CD4-positive, CD25-positive, alpha-beta regulatory T cell (primary cell): ENCODE measurements at regions not wholly inside any gene's neighbourhood (a gene's known extent, or its start where the extent isn't known, plus 50 kb on each side); places are given as distances from the start of the nearest gene placed in this dataset.
"Not testable (repeated sequence)": the region's sequence is repeated elsewhere in the genome, so short reads cannot be mapped to it uniquely, and the experiment has no call there.

Experiments used
- ATAC-seq, 2 donors: fragments of 150-1000 bp; cut with Tn5 transposase; one replicate each; pipeline ENCODE4 v1.10.0; 2021; ENCODE audit warnings: low read depth in 2 of 2, moderate number of reproducible peaks in 2 of 2, moderate library complexity in 1 of 2
- DNase-seq, 3 donors: peaks; one replicate each; pipeline versions ENCODE4 v3.0.0 to v3.0.0-alpha.2; 2012 to 2022; ENCODE audit warnings: mixed read lengths in 1 of 3
- H3K27ac ChIP-seq: one replicate; pipeline ENCODE4 v1.7.0; 2013; ENCODE audit warnings: mild to moderate bottlenecking, low read length; ENCODE audit not compliant: insufficient read depth, poor library complexity, severe bottlenecking
- H3K27me3 ChIP-seq: one replicate; pipeline ENCODE4 v1.7.0; 2013; ENCODE audit warnings: low read length; ENCODE audit not compliant: control insufficient read depth, insufficient read depth
- H3K36me3 ChIP-seq: one replicate; pipeline ENCODE4 v1.7.0; 2013; ENCODE audit warnings: mild to moderate bottlenecking, low read length, moderate library complexity; ENCODE audit not compliant: control insufficient read depth, insufficient read depth
- H3K4me1 ChIP-seq: 2 replicates; pipeline ENCODE4 v1.7.0; 2013; ENCODE audit warnings: mild to moderate bottlenecking, low read length; ENCODE audit not compliant: insufficient read depth, control insufficient read depth, poor library complexity, severe bottlenecking
- H3K4me3 ChIP-seq: one replicate; pipeline ENCODE4 v1.7.0; 2013; ENCODE audit warnings: low read depth, mild to moderate bottlenecking, low read length, moderate library complexity
- H3K9me3 ChIP-seq, 2 experiments: 1 replicate in 1 of 2; 2 replicates in 1 of 2; pipeline ENCODE4 v1.7.0; 2013; ENCODE audit warnings: low read length in 2 of 2, mild to moderate bottlenecking in 1 of 2, moderate library complexity in 1 of 2; ENCODE audit not compliant: control insufficient read depth in 2 of 2
- H3K27ac Mint-ChIP-seq, 3 donors: one replicate each; pipeline ENCODE4 v1.8.0; 2020 to 2022; ENCODE audit warnings: mild to moderate bottlenecking in 3 of 3, mixed read lengths in 3 of 3, moderate library complexity in 2 of 3
- H3K27me3 Mint-ChIP-seq: one replicate; pipeline ENCODE4 v1.8.0; 2022; ENCODE audit warnings: mild to moderate bottlenecking, mixed read lengths
- H3K36me3 Mint-ChIP-seq: one replicate; pipeline ENCODE4 v1.8.0; 2020; ENCODE audit warnings: mixed read lengths
- H3K4me1 Mint-ChIP-seq, 4 donors: one replicate each; pipeline ENCODE4 v1.8.0; 2020 to 2022; ENCODE audit warnings: mixed read lengths in 4 of 4, mild to moderate bottlenecking in 1 of 4
- H3K4me3 Mint-ChIP-seq, 4 donors: one replicate each; pipeline ENCODE4 v1.8.0; 2020 to 2022; ENCODE audit warnings: mild to moderate bottlenecking in 4 of 4, mixed read lengths in 4 of 4, moderate library complexity in 3 of 4
- H3K9me3 Mint-ChIP-seq, 7 donors: one replicate each; pipeline ENCODE4 v1.8.0; 2020 to 2022; ENCODE audit warnings: mixed read lengths in 7 of 7, mild to moderate bottlenecking in 3 of 7, moderate library complexity in 2 of 7

DNA sequence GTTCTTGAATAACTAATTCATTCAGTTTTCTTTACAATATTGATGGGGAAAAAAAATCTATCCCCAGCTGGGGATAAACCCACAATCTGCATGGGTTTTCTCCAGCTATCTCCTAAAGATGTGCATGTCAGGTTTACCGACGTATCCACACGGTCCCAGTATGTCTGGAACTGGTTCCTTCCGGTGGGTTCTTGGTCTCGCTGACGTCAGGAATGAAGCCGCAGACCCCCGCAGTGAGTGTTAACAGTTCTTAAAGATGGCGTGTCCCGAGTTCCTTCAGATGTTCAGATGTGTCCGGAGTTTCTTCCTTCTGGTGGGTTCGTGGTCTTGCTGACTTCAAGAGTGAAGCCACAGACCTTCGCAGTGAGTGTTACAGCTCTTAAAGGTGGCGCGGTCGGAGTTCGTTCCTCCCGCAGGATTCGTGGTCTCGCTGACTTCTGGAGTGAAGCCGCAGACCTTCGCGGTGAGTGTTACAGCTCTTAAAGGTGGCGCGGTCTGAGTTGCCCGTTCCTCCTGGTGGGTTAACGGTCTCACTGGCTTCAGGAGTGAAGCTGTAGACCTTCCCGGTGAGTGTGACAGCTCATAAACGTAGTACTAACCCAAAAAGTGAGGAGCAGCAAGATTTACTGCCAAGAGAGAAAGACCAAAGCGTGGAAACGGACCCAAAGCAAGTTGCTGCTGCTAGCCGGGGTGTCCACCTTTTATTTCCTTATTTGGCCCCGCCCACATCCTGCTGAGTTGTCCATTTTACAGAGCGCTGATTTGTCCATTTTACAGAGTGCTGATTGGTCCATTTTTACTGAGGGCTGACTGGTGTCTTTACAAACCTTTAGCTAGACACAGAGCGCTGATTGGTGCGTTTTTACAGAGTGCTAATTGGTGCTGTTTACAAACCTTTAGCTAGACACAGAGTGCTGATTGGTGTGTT, 195.1 kb upstream of the NR2F2 start:
- H3K36me3 ChIP-seq = no peaks in the 10 kb centered on the region
- Mint-ChIP-seq H3K9me3 (peaks cover 0 to 10% (median 3%) of the 10 kb centered on the region in 7 donors), H3K27me3 (peaks cover 6% of the 10 kb centered on the region), H3K4me3 (peak overlapping the region in 1 of 4 donors; percentile 13), H3K27ac (no peak overlapping the region), H3K36me3 (no peaks in the 10 kb centered on the region), H3K4me1 (no peaks in the 10 kb centered on the region)
- DNase-seq = no peak
- ATAC-seq = no peak
- no peaks in the 10 kb centered on the region for H3K9me3 ChIP-seq
- H3K4me1 ChIP-seq = no peaks in the 10 kb centered on the region
- no peak overlapping the region for H3K27ac ChIP-seq
- H3K27me3 ChIP-seq = no peaks in the 10 kb centered on the region
- H3K4me3 ChIP-seq = no peak overlapping the region

DNA sequence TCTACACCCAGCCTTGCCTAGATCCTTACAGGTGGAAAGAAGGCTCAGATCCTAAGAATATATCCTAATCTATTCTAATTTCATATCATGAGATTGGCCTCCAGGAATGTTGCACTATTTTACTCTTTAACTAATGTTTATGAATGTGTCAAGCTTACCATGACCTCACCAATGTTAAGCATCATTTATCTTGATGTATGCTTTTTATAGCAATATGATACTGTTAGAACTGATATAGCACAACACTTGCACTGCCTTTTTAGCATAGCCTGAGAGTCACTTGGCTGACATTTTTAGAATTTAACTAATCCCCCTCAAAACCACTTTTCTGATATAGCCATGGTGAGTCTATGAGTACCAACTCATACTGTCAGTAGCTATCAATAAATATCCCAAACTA, 191.5 kb upstream of the NR2F2 start:
- Histone ChIP-seq H3K4me3 (no peak overlapping the region), H3K27me3 (no peaks in the 10 kb centered on the region), H3K27ac (no peak overlapping the region), H3K36me3 (no peaks in the 10 kb centered on the region), H3K9me3 (no peaks in the 10 kb centered on the region), H3K4me1 (no peaks in the 10 kb centered on the region)
- Mint-ChIP-seq H3K9me3 (peaks cover 0 to 14% (median 6%) of the 10 kb centered on the region in 7 donors), H3K4me3 (no peak overlapping the region), H3K36me3 (no peaks in the 10 kb centered on the region), H3K27me3 (peaks cover 6% of the 10 kb centered on the region), H3K4me1 (no peaks in the 10 kb centered on the region), H3K27ac (no peak overlapping the region)
- no peak for DNase-seq
- no peak for ATAC-seq

DNA sequence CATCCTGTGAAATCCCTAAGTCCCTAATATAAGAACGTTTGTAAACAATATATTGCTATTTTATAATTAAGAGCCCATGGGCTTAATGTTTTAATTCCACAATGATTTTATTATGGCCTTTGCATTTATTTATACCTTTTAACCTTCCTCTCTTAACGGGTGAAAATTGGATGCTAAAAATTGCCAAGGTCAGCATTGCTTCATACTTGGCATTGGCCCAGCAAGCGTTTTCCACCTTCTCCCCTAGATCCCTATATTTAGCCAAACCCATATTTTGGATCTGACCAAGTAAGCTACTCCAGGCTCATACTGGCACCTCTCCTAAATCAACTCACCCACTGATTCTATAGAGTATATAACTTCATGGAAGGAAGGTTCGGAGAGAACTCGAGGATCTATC, 188.0 kb upstream of the NR2F2 start:
- no peak overlapping the region for H3K27ac ChIP-seq
- H3K9me3 ChIP-seq = no peaks in the 10 kb centered on the region
- no peak for ATAC-seq
- H3K36me3 ChIP-seq = no peaks in the 10 kb centered on the region
- no peak for DNase-seq
- peak overlapping the region in 1 of 4 donors; percentile 5 for H3K4me3 Mint-ChIP-seq
- no peak overlapping the region for H3K27ac Mint-ChIP-seq
- H3K4me1 ChIP-seq = no peaks in the 10 kb centered on the region
- H3K27me3 Mint-ChIP-seq = peaks cover under 1% of the 10 kb centered on the region
- H3K4me1 Mint-ChIP-seq = no peaks in the 10 kb centered on the region
- no peaks in the 10 kb centered on the region for H3K27me3 ChIP-seq
- no peaks in the 10 kb centered on the region for H3K36me3 Mint-ChIP-seq
- H3K9me3 Mint-ChIP-seq = peaks cover 0 to 17% (median 4%) of the 10 kb centered on the region in 7 donors
- no peak overlapping the region for H3K4me3 ChIP-seq

DNA sequence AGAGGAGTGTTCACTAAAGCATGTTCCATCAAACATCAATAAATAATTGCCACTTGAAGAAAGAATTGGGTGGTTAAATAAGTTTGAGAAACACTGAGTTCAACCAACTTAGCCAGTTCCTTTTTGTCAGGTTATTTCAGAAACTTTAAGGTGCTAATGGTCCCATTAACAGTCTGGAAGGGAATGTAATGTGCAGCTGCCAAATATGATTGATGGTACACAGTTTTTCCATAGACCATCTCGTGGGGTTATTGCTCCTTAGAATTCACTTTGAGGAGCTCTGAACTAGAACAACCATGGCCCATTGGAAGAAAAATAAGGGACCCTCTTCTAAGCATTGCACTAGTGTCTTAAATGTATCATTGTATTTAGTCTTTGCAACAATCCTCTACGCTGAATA, 185.8 kb upstream of the NR2F2 start:
- Mint-ChIP-seq H3K4me3 (no peak overlapping the region), H3K36me3 (no peaks in the 10 kb centered on the region), H3K4me1 (no peaks in the 10 kb centered on the region), H3K27ac (no peak overlapping the region), H3K9me3 (peaks cover 0 to 11% (median 4%) of the 10 kb centered on the region in 7 donors), H3K27me3 (no peaks in the 10 kb centered on the region)
- H3K4me1 ChIP-seq = no peaks in the 10 kb centered on the region
- no peak overlapping the region for H3K27ac ChIP-seq
- no peak for DNase-seq
- no peak for ATAC-seq
- H3K36me3 ChIP-seq = no peaks in the 10 kb centered on the region
- no peaks in the 10 kb centered on the region for H3K27me3 ChIP-seq
- no peaks in the 10 kb centered on the region for H3K9me3 ChIP-seq
- H3K4me3 ChIP-seq = no peak overlapping the region

DNA sequence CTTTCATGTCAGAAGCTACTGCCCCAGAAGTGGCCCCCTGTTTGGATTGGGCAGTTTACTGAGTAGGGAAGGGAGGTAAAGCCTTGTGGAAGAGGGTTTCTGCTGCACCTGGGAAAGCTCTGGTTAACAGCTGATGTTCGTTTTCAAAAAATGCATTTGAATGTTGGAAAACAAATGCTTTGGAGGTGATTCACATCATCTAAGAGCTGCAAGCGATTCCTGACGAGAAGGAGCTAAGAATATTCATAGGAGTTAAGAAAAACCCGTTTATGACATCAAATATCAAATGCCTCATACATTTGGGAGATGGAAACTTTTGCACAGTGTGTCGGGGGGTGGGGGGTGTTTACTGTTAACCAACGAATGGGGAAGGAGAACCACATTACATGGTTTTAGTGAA, 183.8 kb upstream of the NR2F2 start:
- H3K27ac ChIP-seq = no peak overlapping the region
- H3K27me3 ChIP-seq = no peaks in the 10 kb centered on the region
- no peak for ATAC-seq

DNA sequence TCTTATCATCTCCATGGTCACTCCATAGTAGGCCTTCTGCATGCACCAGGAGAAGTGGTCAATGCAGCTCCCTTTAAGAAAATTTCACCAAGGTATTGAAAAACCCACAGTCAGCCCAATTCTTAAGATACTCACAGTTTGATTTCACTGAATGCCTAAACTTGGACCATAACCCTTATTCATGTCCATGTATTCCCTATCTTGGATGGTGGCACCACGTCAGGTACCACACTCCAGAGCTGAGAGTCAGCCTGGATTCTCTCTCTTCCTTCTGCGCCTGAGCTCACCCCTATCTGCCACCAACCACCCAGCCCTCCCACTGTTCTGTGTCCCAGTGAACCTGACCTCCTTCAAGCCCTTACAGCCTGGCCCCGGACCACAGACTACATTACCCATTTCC, 183.2 kb upstream of the NR2F2 start:
- H3K27ac Mint-ChIP-seq = no peak overlapping the region

More for the DNA sequence above, 183.8 kb upstream of the NR2F2 start:
- H3K27me3 Mint-ChIP-seq = no peaks in the 10 kb centered on the region
- H3K9me3 Mint-ChIP-seq = peaks cover 0 to 6% (median under 1%) of the 10 kb centered on the region in 7 donors
- H3K4me3 Mint-ChIP-seq = no peak overlapping the region
- DNase-seq = no peak
- H3K36me3 Mint-ChIP-seq = no peaks in the 10 kb centered on the region
- Histone ChIP-seq H3K4me3 (no peak overlapping the region), H3K36me3 (no peaks in the 10 kb centered on the region), H3K9me3 (no peaks in the 10 kb centered on the region), H3K4me1 (no peaks in the 10 kb centered on the region)
- H3K27ac Mint-ChIP-seq = no peak overlapping the region
- no peaks in the 10 kb centered on the region for H3K4me1 Mint-ChIP-seq

DNA sequence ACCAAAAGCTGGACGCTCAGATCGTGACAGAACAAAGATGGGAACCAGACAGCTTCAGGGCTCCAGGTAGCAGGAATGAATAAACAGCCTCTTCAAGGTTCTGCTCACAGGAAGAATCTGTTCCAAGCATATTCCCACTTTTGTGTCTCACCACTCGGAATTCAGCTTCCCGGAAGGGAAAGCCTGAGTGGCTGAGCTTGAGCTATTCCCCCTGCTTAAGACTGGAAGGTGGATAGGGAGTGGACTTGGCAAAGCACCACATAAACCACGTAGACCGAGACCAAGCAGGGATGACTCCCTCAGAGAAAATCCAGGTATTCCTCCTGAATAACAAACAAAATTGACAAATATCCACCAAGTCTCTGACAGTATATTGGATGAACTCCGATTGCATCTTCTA, 180.2 kb upstream of the NR2F2 start:
- H3K27ac ChIP-seq = no peak overlapping the region
- H3K4me3 ChIP-seq = no peak overlapping the region
- Mint-ChIP-seq H3K4me1 (no peaks in the 10 kb centered on the region), H3K36me3 (no peaks in the 10 kb centered on the region), H3K4me3 (no peak overlapping the region), H3K27ac (no peak overlapping the region), H3K27me3 (no peaks in the 10 kb centered on the region), H3K9me3 (peaks cover 0 to 6% (median 0%) of the 10 kb centered on the region in 7 donors)
- H3K36me3 ChIP-seq = no peaks in the 10 kb centered on the region
- no peaks in the 10 kb centered on the region for H3K27me3 ChIP-seq
- no peaks in the 10 kb centered on the region for H3K4me1 ChIP-seq
- DNase-seq (no peak), ATAC-seq (no peak)
- H3K9me3 ChIP-seq = no peaks in the 10 kb centered on the region

More for the DNA sequence above, 183.2 kb upstream of the NR2F2 start:
- ATAC-seq = no peak
- Histone ChIP-seq H3K4me3 (no peak overlapping the region), H3K4me1 (no peaks in the 10 kb centered on the region), H3K27me3 (no peaks in the 10 kb centered on the region), H3K36me3 (no peaks in the 10 kb centered on the region), H3K27ac (no peak overlapping the region), H3K9me3 (no peaks in the 10 kb centered on the region)
- DNase-seq = no peak
- Mint-ChIP-seq H3K9me3 (peaks cover 0 to 6% (median 0%) of the 10 kb centered on the region in 7 donors), H3K36me3 (no peaks in the 10 kb centered on the region), H3K4me3 (no peak overlapping the region), H3K4me1 (no peaks in the 10 kb centered on the region), H3K27me3 (no peaks in the 10 kb centered on the region)

DNA sequence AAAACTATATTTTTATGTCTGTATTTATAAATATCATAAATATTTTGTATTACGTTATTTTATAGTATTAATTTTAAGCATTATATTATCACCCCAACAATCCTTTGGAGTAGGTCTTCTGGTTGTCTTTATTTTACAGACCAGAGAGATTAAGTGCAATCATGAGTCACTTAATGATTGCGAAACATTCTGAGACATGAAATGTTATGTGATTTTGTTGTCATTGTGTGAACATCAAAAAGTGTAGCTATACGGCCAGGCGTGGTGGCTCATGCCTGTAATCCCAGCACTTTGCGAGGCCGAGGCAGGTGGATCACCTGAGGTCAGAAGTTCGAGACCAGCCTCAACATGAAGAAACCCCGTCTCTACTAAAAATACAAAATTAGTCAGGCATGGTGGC, 178.8 kb upstream of the NR2F2 start:
- not testable (repeated sequence) for H3K4me3 Mint-ChIP-seq, H3K36me3 Mint-ChIP-seq, ATAC-seq

More for the DNA sequence above, 178.8 kb upstream of the NR2F2 start:
- not testable (repeated sequence) for H3K4me3 ChIP-seq, H3K9me3 ChIP-seq, H3K27ac Mint-ChIP-seq, H3K27ac ChIP-seq, H3K4me1 ChIP-seq, H3K36me3 ChIP-seq, H3K4me1 Mint-ChIP-seq, H3K27me3 Mint-ChIP-seq, H3K27me3 ChIP-seq, DNase-seq, H3K9me3 Mint-ChIP-seq
